GM18505 (cell line): ENCODE measurements at regions not wholly inside any gene's neighbourhood (a gene's known extent, or its start where the extent isn't known, plus 50 kb on each side); places are given as distances from the start of the nearest gene placed in this dataset.

ENCODE experiments used
- ATAC-seq: cut with Tn5 transposase; IDR thresholded peaks from one replicate; pipeline ENCODE4 v1.9.1; 2021; ENCODE audit not compliant: unreplicated experiment
- POLR2A ChIP-seq: IDR thresholded peaks from 4 replicates; pipeline ENCODE4 v1.6.1; 2011; ENCODE audit warnings: borderline replicate concordance; ENCODE audit not compliant: insufficient read depth, insufficient read length; ENCODE audit errors: extremely low read depth

DNA sequence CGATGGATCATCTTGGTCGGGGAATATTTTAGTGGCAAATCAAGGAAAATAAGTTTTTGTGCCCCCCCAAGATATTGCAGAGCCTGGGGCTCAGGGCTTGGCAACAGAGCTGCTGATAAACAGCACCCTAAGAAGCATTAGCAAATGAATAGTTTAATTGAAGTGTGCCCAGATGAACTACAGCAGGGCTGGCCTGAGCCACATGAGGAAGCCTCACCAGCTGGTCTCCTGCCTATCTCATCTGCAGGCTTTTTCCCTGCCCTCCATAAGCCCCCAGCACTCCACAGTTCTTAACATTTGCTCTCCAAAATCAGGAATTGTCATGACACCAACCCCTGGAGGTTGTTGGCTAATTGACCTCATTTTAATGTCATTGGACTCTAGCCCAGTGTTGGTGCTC is 480.2 kb downstream of the HS3ST3B1 start:
- ATAC-seq, result no peak
- no peak for TF ChIP-seq POLR2A

DNA sequence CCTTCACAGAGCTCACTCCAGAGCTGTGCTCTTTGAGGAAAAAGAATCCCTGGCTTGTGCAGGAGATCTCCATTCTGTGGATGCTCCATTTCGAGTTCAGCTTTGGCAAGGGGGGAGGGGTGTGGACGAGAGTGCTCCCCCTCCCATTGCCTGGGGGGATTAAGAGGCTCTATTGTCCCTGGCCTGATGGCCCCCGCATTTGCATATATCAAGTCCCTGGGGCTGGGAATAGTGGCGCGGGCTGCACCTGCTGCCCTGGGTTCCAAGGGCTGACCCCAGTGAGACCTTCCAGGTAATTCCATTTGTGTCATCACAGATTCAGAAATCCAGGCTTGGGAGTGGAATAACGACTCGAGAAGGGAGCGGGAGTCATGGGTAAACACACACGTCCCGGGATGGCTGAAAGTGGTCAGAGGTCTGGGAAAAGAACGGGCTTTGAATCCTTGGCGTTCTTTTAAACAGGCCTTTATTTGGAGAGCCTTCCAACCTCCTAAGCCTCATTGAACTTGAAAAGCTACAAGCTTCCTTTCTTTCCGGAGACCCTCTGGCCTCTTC is 479.3 kb downstream of the HS3ST3B1 start:
- no peak for TF ChIP-seq POLR2A
- no peak for ATAC-seq

DNA sequence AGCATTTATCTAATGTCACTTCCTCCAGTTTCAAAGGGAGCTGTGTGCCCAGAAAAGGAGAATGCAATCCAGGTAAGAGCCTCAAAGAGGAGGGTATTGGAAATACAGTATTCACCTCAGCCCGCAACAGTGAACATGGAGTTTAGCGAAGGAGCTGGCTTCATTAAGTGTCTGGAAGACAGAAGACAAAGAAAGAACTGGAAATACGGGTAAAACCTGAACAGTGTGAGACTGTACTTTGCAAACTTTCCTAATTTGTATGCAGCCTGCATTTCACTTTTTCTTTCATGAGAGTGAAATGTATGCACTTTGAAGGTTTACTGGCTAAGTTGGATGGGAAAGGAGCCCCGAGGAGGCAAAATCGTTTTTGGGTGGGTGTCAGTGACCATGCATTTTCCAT is 478.4 kb downstream of the HS3ST3B1 start:
- TF ChIP-seq POLR2A, result no peak
- ATAC-seq, result no peak

DNA sequence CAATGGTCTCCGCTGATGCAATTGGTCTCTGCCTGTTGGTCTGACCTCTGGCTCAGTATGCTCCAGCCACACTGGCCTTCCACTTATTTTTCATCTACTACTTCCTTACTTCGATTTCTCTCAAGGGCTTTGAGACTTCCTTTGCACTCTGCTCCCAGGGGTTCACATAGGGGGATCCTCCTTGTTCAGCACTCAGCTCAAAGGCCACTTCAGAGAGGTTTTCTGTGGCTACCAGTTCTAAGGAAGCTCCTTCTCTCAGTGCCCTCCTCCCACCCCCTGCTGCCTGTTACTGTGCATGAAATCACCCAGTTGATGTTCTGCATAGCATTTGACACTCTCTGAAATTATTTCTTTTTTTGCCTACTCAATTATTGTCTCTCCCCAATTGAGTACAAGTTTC is 476.4 kb downstream of the HS3ST3B1 start:
- ATAC-seq, result no peak
- TF ChIP-seq POLR2A, result no peak

DNA sequence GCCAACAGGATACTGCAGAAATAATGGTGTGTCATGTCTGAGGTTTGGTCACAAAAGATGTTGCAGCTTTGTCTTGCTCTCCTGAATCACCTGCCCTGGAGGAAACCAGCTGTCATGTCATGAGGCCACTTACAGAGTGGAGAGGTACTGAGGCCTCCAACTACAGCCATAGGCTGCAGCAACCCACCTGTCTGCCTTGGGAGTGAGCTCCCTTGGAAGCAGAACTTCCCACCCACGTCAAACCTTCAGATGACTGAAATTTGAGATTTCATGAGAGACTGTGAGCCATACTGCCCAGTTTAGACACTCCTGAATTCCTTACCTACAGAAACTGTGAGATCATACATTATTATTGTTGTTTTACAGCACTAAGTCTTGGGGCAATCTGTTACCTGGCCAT is 475.9 kb downstream of the HS3ST3B1 start:
- no peak for TF ChIP-seq POLR2A
- no peak for ATAC-seq

DNA sequence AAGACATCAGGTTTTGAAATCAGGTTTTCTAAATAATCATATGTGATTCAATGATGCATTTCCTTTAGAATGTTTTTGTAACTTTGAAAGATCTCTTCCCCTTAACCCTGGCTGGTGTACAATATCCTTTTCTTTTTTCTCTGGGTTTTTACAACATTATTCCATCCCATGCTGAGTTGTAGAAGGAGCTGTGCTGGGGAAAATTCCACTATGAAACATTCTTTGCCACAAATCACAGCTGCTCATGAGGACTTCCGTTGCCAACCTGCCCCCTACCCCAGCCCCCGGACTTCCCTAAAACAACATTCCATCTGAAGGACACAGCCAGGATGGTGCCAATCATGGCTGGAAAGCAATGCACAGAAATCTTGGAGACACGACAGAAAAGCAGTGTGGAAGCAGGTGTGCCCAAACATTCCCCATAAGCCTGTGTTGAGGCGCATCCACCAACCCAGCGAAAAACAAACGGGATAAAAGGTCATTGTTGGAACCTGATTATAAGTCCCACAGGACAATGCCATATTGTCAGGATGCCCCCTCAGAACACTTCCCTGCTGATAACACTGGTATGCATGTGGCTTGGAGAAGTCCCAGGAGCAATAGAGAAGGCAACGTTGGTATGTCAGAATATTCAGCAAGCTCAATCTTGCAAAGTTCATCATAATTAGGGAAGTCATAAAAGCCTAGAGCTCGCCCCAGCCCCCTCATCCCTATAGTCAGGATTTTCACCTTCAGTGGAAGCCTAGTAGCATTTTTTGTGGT is 475.0 kb downstream of the HS3ST3B1 start:
- ATAC-seq, result no peak

DNA sequence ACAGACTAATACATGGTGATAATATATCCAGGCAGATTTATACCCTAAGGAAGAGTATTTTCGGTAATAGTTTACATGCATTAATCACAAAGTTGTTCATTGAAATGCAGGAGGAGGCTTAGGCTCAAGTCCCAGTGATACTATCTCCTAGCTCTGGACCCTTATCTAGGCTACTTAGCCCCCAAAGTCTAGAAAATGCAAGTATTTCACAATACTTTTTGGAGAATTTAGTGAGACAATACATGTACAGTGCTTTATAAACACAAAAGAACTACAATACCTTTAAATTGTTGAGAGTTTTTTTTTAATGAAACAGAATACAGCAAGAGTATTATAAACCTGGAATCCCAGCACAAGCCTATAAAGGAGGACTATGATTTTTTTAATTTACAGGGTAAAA is 473.9 kb downstream of the HS3ST3B1 start:
- no peak for ATAC-seq
- TF ChIP-seq POLR2A, result no peak

More for the DNA sequence above, 475.0 kb downstream of the HS3ST3B1 start:
- TF ChIP-seq POLR2A, result no peak

DNA sequence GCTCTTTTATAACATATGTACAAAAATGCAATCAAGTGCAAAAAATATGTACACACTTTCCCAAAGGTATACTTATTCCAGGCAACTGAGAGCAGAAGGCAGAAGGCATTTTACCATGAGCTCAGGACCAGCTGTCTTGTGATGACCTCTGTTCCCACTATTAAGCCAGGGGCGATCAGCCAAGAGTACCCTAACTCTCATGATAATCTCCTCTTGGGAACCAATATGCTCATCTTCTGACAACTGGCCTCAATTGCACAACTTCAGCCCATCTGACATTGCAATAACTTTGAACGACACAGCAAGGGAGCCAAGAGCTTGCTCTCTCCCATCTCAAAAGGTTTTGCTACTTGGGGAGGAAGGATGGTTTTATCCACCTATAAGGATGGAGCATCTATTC is 471.9 kb downstream of the HS3ST3B1 start:
- no peak for TF ChIP-seq POLR2A
- ATAC-seq, result no peak

DNA sequence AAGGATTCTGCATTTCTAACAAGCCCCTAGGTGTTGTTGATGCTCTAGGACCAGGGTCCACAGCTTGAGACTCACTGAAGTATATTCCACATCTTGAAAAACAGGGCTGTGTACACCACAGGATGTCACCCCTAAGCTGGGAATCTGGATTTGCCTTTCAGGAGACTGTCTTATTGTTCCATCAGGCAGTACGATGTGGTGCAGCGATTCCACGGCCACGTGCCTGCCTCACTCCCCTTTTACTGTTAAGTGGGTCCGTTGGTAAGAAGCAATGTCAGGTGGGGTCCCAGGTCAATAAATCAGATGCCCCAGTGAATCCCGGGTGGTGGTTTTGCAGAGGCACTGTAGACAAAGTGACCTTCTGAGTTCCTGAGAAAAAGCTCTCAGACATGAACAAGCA is 470.7 kb downstream of the HS3ST3B1 start:
- no peak for TF ChIP-seq POLR2A
- no peak for ATAC-seq

DNA sequence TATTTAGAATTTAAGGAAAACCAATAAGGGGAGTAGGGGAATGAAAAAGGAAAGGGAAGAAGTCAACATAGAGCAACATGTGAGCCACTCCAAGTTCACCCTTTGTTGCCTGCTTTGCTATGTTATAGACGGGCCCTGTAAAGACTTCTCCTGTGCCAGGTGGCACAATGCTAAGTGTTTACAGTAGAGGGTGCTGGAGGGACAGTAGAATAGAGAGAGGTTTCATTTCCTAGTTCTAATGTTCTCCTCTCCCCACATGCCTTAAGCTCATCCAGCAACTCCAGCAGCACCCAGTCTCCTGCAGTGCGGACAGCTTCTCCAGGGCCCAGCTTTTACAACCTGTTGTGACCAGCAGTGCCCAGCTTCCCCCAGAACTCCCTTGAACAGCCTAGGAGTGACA is 468.0 kb downstream of the HS3ST3B1 start:
- TF ChIP-seq POLR2A, result no peak
- ATAC-seq, result no peak

DNA sequence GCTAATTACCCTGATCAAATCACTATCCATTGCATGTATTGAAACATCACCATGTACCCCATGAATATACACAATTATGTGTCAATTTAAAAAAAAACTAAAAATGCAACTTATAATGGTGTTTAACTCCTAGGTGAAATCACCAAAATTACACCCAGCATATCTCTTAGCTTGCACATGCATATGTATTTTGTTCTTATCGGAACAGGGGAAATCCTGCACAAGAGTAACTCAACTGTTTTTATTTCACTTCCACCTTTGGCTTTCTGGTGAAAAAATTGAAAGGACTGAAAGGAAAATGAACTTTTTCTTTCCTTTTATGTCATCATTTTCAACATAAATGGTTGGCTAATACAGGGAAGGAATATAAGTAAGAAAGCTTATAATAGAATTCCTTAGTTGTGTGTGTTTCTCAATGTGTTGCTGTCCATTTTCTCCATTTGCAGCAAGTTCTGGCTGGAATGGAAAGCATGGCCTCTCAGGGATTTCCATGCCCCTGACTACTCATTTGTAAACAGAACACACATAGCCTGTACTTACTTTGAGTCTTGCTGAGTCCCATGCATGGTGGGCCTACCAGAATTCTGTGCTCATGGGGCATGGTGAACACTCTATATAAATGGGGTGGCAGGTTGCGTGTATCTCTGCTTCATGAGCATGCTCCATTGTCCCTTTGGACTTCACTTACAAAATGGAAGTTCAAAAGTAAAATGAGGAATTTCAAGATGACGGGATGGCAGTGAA is 462.0 kb downstream of the HS3ST3B1 start:
- ATAC-seq, result no peak
- no peak for TF ChIP-seq POLR2A

DNA sequence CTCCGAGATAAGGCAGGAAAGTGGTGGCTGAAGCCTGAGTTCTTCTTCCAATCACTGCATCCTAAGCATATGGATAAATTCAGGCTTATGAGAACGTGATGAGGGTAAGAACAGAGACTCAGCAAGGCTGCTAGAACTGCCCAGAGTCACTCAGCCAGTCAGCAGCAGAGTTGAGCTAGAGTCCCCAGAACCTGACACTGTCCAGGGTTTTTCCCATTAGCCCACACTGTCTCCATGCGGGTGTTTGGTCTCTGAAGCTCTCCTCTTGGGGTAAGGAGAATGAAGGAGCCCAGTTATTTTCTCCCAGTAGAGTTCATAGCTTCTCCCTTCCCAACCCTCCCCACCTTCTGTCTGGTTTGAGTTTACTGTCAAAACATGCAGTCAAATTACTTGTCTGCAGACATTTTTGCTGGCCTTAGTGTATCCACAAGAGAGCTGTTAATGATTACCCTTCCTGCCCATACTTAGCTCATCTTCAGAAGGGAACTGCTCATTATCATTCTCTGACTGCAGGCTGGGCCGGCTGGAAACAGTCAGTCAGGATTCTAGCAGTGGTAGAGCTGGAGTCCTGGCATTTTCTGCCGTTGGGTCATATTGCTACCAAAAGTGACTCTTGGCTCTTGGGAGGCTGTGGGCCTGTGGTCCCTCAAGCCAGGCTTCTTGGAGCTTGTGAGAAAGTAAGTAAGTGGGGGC is 460.0 kb downstream of the HS3ST3B1 start:
- ATAC-seq, result no peak
- TF ChIP-seq POLR2A, result no peak

DNA sequence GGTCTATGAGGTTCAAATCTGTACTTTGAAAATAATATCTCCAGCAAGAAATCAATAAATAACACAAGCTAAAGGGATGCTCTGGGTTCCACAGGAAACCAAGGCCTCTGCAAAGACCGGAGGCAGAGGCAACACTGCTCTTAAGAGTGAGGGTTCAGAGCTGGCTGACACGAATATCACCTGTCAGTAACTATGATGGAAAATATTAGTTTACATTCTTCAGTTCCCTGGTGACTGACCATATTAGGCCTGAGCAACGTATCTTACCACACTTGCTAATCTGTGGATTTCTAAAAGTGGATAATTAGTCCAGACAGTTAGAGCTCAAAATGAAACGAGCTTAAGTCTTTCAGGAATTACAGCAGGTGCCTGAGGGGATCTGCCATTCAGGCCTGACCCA is 459.3 kb downstream of the HS3ST3B1 start:
- no peak for ATAC-seq
- TF ChIP-seq POLR2A, result no peak
